GM12872 (cell line): ENCODE measurements at regions not wholly inside any gene's neighbourhood (a gene's known extent, or its start where the extent isn't known, plus 50 kb on each side); places are given as distances from the start of the nearest gene placed in this dataset.

Experiments used
- TF ChIP-seq, protein P1 (sequence below): IDR thresholded peaks from 3 replicates; pipeline ENCODE4 v1.5.1; 2011; ENCODE audit warnings: low read depth, mild to moderate bottlenecking, low read length, moderate library complexity; ENCODE audit not compliant: insufficient read depth

GRCh38 chr1:242710847-242711246 is 186.3 kb upstream of the PLD5 start:
- TF ChIP-seq, protein P1, sequence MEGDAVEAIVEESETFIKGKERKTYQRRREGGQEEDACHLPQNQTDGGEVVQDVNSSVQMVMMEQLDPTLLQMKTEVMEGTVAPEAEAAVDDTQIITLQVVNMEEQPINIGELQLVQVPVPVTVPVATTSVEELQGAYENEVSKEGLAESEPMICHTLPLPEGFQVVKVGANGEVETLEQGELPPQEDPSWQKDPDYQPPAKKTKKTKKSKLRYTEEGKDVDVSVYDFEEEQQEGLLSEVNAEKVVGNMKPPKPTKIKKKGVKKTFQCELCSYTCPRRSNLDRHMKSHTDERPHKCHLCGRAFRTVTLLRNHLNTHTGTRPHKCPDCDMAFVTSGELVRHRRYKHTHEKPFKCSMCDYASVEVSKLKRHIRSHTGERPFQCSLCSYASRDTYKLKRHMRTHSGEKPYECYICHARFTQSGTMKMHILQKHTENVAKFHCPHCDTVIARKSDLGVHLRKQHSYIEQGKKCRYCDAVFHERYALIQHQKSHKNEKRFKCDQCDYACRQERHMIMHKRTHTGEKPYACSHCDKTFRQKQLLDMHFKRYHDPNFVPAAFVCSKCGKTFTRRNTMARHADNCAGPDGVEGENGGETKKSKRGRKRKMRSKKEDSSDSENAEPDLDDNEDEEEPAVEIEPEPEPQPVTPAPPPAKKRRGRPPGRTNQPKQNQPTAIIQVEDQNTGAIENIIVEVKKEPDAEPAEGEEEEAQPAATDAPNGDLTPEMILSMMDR = no peak

GRCh38 chr1:242710286-242710685 is 185.8 kb upstream of the PLD5 start:
- TF ChIP-seq, protein P1 = no peak

- TF ChIP-seq, protein P1 = no peak
These were observed 179.0 kb upstream of the PLD5 start for GRCh38 chr1:242703467-242703866.

DNA sequence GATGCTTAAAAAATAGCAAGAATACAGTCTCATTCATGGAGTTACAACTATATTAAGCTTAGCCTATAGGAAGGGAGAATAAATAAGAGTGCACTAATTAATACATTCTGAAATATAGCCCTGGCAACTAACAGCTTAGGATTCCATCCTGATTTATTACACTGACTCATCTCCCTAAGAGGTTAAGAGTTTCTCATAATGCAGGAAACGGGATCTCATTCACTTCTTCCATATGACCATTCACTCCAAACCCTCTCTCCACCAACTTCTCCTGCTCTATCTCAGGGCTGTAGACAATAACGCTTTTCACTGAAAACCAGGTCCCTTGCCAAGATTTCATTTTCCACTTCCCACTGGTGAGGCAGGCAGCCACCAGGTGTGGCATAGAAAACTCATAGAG is 168.5 kb upstream of the PLD5 start:
- TF ChIP-seq, protein P1 = no peak

DNA sequence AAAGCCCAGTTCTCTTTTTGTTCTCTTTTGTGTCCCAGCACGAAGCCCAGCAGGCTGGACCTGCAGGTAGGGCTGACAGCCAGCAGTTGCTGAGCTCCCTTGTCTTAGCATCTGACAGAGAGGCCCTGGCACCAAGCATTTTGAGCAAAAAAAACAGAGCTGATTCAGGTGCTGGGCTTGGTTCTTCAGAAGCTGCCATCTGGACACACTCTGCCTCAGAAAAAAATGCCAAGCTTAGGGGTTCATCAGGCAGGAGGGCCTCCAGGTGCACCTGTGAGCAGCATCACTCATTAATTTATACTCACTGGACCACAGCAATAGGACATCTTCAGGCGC is 167.1 kb upstream of the PLD5 start:
- TF ChIP-seq, protein P1 = no peak

DNA sequence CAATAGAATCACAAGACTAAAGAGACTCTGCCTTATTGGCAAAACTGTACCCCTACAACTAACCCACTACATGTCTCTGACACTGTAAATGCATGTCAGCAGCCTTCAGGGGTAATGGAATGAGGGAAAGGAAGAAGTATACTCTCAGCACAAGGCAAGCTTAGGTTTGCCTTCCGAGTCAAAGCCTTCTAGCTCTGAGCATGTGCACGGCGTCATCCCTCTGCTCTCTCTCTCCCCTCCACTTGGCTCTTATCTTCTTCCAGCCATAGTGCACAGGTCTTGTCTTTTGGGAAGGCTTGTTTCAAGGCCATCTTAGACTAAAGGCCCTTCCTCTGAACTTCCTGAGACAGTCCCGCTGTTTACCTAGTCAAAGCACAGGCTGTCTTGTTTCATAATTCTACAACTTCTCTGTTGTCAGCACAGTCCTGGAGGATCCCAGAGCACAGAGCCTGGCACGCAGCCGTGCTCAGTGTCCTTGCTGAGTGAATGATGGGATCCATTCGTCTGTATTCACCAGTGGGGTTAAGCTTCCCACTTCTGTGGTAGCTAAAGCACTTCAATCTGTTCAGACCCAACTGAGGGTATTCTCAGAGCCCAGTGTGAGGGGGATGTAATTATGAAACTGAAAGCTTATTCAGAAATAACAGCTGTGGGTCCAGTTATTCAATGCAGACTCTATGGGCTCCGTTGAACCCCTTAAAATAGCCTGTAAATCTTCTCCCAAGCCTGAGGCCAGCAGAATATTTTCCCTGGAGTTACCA is 166.5 kb upstream of the PLD5 start:
- TF ChIP-seq, protein P1 = no peak

GRCh38 chr1:242689378-242689777 is 164.9 kb upstream of the PLD5 start:
- TF ChIP-seq, protein P1 = no peak
